T-helper 2 cell treated with Interferon-gamma antibody and Interleukin-4, amounts not matched to agents 5 μg/mL and 100 μg/mL, for 36 hours (primary cell): ENCODE measurements at regions not wholly inside any gene's neighbourhood (a gene's known extent, or its start where the extent isn't known, plus 50 kb on each side); places are given as distances from the start of the nearest gene placed in this dataset.
"Not testable (repeated sequence)": the region's sequence is repeated elsewhere in the genome, so short reads cannot be mapped to it uniquely, and the experiment has no call there.

Experiments used
- DNase-seq: peaks from one replicate; pipeline ENCODE4 v3.0.0; 2021; ENCODE audit warnings: low spot score
- H3K27ac Mint-ChIP-seq: one replicate; pipeline ENCODE4 v1.8.0; 2021; ENCODE audit warnings: mild to moderate bottlenecking, mixed read lengths
- H3K27me3 Mint-ChIP-seq: one replicate; pipeline ENCODE4 v1.8.0; 2021; ENCODE audit warnings: low read depth, mixed read lengths
- H3K36me3 Mint-ChIP-seq: one replicate; pipeline ENCODE4 v1.8.0; 2021; ENCODE audit warnings: low read depth, mixed read lengths
- H3K4me1 Mint-ChIP-seq: one replicate; pipeline ENCODE4 v1.8.0; 2021; ENCODE audit warnings: low read depth, mixed read lengths
- H3K4me3 Mint-ChIP-seq: one replicate; pipeline ENCODE4 v1.8.0; 2022; ENCODE audit warnings: mild to moderate bottlenecking, moderate library complexity, mixed read lengths
- H3K9me3 Mint-ChIP-seq: one replicate; pipeline ENCODE4 v1.8.0; 2021; ENCODE audit warnings: mixed read lengths

DNA sequence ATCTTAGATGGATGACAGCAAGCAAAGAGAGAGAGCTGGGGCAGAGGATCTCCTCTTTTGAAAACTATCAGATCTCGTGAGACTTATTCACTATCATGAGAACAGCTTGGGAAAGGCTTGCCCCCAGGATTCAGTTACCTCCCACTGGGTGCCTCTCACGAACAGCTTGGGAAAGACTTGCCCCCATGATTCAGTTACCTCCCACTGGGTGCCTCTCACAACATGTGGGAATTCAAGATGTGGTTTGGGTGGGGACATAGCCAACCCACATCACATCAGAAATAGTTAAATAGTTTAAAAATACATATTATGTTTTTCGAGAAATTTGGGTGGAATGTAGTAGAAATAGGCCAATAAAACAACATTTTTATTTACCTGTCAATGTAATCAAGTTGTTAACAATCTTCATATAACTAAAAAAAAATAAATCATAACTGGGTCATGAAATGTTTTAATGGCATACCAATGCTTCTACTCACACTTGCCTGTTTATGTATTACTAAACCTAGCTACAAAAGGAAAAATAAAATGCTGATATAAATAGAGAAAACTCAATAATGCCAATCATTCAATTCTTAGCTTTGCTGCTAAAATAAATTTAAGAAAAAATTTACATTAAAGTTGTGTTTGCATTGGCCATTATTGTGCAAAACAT, 608.9 kb downstream of the SUCLG1 start:
- no peaks in the 10 kb centered on the region for H3K36me3 Mint-ChIP-seq

DNA sequence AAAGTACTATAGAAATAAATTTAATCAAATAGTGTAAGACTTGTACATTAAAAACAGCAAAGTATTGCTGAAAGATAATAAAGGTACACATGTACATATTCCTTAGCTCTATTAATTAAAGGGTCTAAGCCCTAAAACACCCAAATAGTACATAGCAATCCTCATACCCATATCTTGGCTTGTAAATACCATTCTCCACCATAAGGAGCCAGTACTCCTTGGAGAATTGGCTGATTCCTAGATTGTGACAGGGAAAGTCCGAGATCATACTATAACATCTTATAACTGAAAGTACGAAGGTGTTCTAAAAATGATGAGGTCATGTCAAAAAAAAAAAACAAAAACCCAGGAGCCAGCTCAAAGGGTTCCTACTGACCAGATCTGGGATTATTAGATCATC, 614.6 kb downstream of the SUCLG1 start:
- H3K4me3 Mint-ChIP-seq = no peak overlapping the region
- no peaks in the 10 kb centered on the region for H3K4me1 Mint-ChIP-seq
- H3K27ac Mint-ChIP-seq = no peak overlapping the region
- no peak for DNase-seq
- no peaks in the 10 kb centered on the region for H3K27me3 Mint-ChIP-seq
- H3K9me3 Mint-ChIP-seq = no peaks in the 10 kb centered on the region
- no peaks in the 10 kb centered on the region for H3K36me3 Mint-ChIP-seq

More for the DNA sequence above, 608.9 kb downstream of the SUCLG1 start:
- H3K4me3 Mint-ChIP-seq = no peak overlapping the region
- no peaks in the 10 kb centered on the region for H3K27me3 Mint-ChIP-seq
- no peaks in the 10 kb centered on the region for H3K4me1 Mint-ChIP-seq
- H3K27ac Mint-ChIP-seq = no peak overlapping the region
- H3K9me3 Mint-ChIP-seq = peaks cover 5% of the 10 kb centered on the region
- DNase-seq = no peak

DNA sequence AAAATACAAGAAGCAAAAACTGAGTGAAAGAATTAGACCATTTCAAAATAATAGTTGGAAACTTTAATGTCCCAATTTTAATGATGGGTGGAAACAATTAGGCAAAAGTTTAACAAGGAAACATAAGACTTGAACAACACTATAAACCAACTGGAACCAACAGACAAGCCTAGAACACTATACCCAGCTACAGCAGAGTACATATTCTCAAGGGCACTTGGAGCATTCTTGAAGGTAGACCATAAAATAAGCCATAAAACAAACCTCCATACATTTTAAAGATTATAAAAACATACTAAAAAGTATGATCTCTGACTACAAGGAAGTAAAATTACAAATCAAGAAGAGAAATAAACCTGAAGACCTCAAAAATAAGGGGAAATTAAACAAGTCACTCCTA, 616.7 kb downstream of the SUCLG1 start:
- no peak overlapping the region for H3K4me3 Mint-ChIP-seq
- H3K9me3 Mint-ChIP-seq = no peaks in the 10 kb centered on the region
- H3K36me3 Mint-ChIP-seq = no peaks in the 10 kb centered on the region
- H3K27me3 Mint-ChIP-seq = no peaks in the 10 kb centered on the region
- no peak overlapping the region for H3K27ac Mint-ChIP-seq
- H3K4me1 Mint-ChIP-seq = no peaks in the 10 kb centered on the region
- DNase-seq = no peak

DNA sequence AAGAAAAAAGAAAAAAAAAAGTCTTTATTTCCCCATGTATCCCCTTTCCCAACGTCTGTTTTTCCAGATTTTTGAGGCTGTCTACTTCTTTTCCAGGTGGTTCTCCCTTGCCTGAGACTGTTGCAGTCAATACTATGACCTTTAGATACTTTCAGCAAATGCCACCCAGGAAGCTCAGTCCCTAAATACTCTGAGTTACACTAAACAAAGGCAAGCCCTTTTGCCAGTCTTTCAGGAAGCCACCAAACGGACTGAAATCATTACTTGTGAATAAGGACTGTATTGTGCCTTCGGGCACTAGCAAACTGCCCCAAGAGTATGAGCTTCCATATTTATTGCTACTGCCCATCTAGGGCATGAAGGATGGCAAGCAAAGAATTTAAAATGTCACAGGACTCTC, 621.3 kb downstream of the SUCLG1 start:
- DNase-seq = no peak
- no peaks in the 10 kb centered on the region for H3K27me3 Mint-ChIP-seq

DNA sequence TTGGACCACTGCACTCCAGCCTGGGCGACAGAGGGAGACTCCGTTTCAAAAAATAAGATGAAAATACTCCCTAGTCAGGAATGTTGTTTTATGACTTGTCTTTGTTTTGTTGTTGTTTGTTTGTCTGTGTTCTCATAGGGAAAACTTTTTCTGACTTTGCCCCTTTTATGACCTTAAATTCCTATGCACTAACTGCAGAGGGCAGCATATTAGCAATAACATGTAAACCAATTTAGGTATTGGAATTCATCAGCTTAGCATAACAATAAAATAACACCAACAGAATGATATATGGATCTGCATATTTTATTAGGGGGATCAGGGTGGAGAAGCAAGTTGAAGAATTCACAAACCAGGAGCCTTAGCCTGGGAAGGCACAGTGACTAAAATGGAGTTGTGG, 631.5 kb downstream of the SUCLG1 start:
- Mint-ChIP-seq H3K27ac (no peak overlapping the region), H3K4me1 (no peaks in the 10 kb centered on the region), H3K27me3 (no peaks in the 10 kb centered on the region), H3K4me3 (no peak overlapping the region), H3K36me3 (no peaks in the 10 kb centered on the region), H3K9me3 (no peaks in the 10 kb centered on the region)
- no peak for DNase-seq

More for the DNA sequence above, 621.3 kb downstream of the SUCLG1 start:
- no peak overlapping the region for H3K27ac Mint-ChIP-seq
- no peaks in the 10 kb centered on the region for H3K4me1 Mint-ChIP-seq
- H3K4me3 Mint-ChIP-seq = no peak overlapping the region
- no peaks in the 10 kb centered on the region for H3K36me3 Mint-ChIP-seq
- H3K9me3 Mint-ChIP-seq = no peaks in the 10 kb centered on the region

DNA sequence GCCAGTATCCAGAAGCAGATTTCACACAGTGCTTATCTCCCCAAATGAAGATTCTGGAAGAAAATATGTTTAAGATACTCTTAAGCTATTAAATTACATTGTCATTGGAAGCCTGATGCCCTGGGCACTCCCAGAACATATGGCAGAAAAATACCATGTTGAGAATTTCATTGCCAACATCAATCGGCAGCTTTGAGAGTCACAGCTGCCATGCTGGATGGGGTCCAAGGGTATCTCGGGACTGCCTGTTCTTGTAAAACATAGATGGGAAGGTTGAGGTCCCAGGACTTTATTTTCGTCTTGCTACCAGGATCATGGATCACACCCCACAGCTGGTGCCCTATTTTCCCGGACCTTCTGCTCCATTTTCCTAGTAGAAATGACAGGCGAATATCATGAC, 632.5 kb downstream of the SUCLG1 start:
- no peaks in the 10 kb centered on the region for H3K4me1 Mint-ChIP-seq
- no peaks in the 10 kb centered on the region for H3K27me3 Mint-ChIP-seq
- no peak for DNase-seq
- H3K27ac Mint-ChIP-seq = no peak overlapping the region
- H3K4me3 Mint-ChIP-seq = no peak overlapping the region
- no peaks in the 10 kb centered on the region for H3K36me3 Mint-ChIP-seq
- H3K9me3 Mint-ChIP-seq = no peaks in the 10 kb centered on the region

DNA sequence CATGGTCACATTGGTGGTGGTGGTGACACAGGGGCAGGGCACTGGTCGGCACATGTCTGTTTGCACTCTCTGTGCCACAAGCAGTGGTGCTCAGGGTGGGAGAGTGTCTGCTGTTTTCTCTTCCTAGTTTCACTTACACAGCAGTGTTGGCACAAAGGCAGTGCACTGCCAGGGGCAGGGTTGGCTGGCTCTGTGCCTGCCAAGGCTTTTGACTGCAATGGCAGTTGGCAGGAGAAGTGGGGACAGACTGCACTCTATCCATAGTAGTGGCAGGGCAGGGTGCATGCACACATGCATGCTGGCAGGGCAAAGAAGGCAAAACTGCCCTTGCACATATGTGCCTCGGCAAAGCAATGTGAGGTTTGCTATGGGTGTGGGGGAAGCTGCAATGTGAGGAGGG, 635.9 kb downstream of the SUCLG1 start:
- H3K4me1 Mint-ChIP-seq = no peaks in the 10 kb centered on the region
- H3K36me3 Mint-ChIP-seq = no peaks in the 10 kb centered on the region
- H3K9me3 Mint-ChIP-seq = no peaks in the 10 kb centered on the region
- no peak overlapping the region for H3K4me3 Mint-ChIP-seq
- DNase-seq = no peak
- H3K27me3 Mint-ChIP-seq = no peaks in the 10 kb centered on the region
- no peak overlapping the region for H3K27ac Mint-ChIP-seq

DNA sequence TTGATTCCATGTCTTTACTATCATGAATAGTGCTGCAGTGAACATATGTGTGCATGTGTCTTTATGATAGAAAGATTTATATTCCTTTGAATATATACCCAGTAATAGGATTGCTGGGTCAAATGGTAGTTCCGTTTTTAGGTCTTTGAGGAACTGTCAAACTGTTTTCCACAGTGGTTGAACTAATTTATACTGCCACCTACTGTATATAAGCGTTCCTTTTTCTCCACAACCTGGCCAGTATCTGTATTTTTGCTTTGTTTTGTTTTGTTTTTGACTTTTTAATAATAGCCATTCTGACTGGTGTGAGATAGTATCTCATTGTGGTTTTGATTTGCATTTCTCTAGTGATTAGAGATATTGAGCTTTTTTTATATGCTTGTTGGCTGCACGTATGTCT, 641.6 kb downstream of the SUCLG1 start:
- H3K4me1 Mint-ChIP-seq = no peaks in the 10 kb centered on the region
- DNase-seq = no peak
- no peak overlapping the region for H3K4me3 Mint-ChIP-seq
- H3K27me3 Mint-ChIP-seq = no peaks in the 10 kb centered on the region
- H3K27ac Mint-ChIP-seq = no peak overlapping the region
- no peaks in the 10 kb centered on the region for H3K9me3 Mint-ChIP-seq
- H3K36me3 Mint-ChIP-seq = no peaks in the 10 kb centered on the region

DNA sequence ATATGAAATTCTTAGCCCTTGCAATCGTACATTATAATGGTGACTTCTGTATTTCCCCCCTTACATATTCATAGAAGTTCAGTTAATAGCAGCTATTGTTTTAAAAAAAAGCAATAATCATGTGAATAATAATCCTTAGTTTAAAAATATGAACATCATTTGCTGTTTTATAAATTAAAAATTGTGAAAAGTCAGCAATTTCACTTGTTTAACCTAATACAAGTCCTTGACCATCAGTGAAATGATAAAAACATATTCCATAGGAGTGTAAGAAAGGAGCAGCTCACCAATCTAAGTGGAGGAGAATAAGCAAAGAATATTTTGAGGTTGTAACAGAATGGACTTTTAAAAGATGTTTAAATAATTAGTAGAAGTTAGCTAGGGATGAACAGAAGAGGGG, 650.2 kb downstream of the SUCLG1 start:
- no peaks in the 10 kb centered on the region for H3K4me1 Mint-ChIP-seq
- H3K4me3 Mint-ChIP-seq = no peak overlapping the region
- no peak overlapping the region for H3K27ac Mint-ChIP-seq
- H3K9me3 Mint-ChIP-seq = no peaks in the 10 kb centered on the region
- H3K27me3 Mint-ChIP-seq = no peaks in the 10 kb centered on the region
- no peaks in the 10 kb centered on the region for H3K36me3 Mint-ChIP-seq
- DNase-seq = no peak

DNA sequence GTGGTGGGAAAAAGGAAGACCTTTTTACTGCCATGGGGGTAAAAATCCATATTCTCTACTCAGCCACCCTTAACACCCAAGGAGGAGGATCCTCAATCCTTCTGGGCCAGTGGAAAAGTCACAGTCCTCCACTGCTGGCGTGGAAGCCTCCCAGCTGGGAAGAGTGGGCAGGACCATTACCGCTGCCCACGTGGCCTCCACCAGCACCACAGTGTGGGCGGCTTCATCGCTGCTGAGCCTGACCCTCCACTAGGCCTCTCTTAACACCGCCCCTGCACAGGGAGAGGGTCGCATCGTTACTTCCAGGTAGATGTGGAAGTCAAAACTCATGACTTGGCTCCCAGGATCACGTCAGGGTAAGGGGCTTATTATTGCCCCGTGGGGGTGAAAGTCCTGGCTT, 656.5 kb downstream of the SUCLG1 start:
- Mint-ChIP-seq H3K4me1 (no peaks in the 10 kb centered on the region), H3K27ac (no peak overlapping the region), H3K36me3 (no peaks in the 10 kb centered on the region), H3K27me3 (no peaks in the 10 kb centered on the region), H3K4me3 (no peak overlapping the region), H3K9me3 (no peaks in the 10 kb centered on the region)
- DNase-seq = no peak

DNA sequence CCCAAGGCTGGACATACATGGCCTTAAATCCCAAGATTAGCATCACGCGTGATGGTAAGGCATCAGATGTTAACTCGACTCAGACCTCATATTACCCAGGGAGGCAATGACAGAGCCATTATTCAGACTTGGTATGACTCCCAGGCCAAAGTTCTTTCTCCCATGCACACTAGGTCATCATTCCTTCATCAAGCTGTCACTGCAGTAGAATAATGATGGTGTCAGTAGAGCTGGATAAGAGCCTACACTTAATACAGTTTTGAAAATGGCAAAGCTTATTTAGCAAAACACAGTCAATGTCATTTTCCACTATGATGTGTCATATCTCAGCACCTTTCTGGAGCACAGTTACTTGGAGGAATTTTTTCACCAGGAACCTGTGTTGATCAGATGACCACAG, 663.3 kb downstream of the SUCLG1 start:
- DNase-seq = no peak
- no peaks in the 10 kb centered on the region for H3K4me1 Mint-ChIP-seq
- H3K9me3 Mint-ChIP-seq = no peaks in the 10 kb centered on the region
- no peaks in the 10 kb centered on the region for H3K36me3 Mint-ChIP-seq
- no peaks in the 10 kb centered on the region for H3K27me3 Mint-ChIP-seq
- H3K27ac Mint-ChIP-seq = no peak overlapping the region
- no peak overlapping the region for H3K4me3 Mint-ChIP-seq

DNA sequence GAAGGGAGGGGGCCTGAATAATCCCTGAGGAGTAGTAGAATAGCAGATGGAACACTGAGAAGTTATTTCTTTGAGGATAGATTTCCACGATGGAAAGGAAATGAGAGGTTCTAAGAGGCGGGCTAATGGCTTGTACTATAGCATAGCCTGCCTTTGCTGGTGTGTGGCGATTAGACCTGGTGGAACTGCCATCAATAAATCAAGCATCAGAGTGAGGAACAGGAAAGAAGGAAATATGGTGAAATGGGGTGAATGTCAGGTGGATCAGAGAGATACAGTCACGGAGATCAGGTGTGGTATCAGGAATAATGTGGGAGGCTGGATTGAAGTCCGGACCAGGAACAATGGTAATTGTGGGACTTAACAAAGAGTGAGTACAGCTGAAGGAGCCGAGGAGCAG, 668.6 kb downstream of the SUCLG1 start:
- H3K4me1 Mint-ChIP-seq, H3K36me3 Mint-ChIP-seq, DNase-seq: not testable (repeated sequence)

DNA sequence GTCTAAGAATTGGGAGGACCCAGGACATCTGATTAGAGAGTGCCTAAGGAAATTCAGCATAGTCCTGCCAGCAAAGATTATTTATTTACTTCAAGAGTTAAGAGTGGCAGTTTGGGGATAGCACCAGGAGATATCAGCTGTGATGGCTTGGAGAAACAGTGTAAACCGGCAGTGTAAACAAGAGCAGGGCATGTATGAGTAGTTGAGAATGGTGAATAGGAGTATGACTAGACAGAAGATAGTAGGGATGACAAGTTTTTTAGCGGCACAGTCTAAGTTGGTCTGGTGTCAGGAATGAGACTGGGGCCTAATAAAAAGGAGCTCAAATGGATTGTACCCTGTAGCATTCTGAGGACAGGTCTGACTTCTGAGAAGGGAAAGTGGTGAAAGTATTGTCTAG, 669.4 kb downstream of the SUCLG1 start:
- not testable (repeated sequence) for H3K4me1 Mint-ChIP-seq, H3K9me3 Mint-ChIP-seq, H3K27me3 Mint-ChIP-seq, H3K27ac Mint-ChIP-seq, H3K4me3 Mint-ChIP-seq, H3K36me3 Mint-ChIP-seq, DNase-seq

More for the DNA sequence above, 668.6 kb downstream of the SUCLG1 start:
- not testable (repeated sequence) for H3K9me3 Mint-ChIP-seq, H3K27ac Mint-ChIP-seq, H3K4me3 Mint-ChIP-seq, H3K27me3 Mint-ChIP-seq

DNA sequence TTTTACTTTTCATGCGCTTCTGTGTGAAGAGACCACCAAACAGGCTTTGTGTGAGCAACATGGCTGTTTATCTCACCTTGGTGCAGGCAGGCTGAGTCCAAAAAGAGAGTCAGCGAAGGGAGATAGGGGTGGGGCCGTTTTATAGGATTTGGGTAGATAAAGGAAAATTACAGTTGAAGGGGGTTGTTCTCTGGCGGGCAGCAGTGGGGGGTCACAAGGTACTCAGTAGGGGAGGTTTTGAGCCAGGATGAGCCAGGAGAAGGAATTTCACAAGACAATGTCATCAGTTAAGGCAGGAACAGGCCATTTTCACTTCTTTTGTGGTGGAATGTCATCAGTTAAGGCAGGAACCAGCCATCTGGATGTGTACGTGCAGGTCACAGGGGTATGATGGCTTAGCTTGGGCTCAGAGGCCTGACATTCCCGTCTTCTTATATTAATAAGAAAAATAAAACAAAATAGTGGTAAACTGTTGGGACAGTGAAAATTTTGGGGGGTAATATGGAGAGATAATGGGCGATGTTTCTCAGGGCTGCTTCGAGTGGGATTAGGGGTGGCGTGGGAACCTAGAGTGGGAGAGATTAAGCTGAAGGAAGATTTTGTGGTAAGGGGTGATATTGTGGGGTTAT, 670.0 kb downstream of the SUCLG1 start:
- DNase-seq, H3K36me3 Mint-ChIP-seq, H3K27me3 Mint-ChIP-seq, H3K4me3 Mint-ChIP-seq, H3K4me1 Mint-ChIP-seq, H3K9me3 Mint-ChIP-seq, H3K27ac Mint-ChIP-seq: not testable (repeated sequence)

DNA sequence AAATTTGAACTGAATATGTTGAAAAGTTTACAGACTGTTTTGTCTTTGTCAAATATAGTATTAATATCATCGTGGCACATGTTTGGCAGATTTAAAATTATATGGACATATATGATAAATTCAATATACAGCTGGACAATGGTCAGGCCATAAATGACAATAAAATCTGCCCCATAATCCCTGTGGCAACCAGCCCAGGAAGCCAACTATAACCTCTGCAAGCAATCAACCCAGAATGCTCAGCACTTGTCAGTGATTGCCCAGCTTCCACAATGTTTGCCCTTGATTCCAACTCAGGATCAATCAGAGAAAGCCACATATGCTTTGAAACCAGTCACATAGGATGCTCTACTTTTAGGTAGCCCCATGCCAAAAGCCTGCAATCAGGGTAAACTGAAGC, 671.9 kb downstream of the SUCLG1 start:
- no peak for DNase-seq
- Mint-ChIP-seq H3K27ac (no peak overlapping the region), H3K36me3 (no peaks in the 10 kb centered on the region), H3K4me1 (no peaks in the 10 kb centered on the region), H3K4me3 (no peak overlapping the region), H3K27me3 (no peaks in the 10 kb centered on the region), H3K9me3 (no peaks in the 10 kb centered on the region)
